ENCODE measurements at regions not wholly inside any gene's neighbourhood (a gene's known extent, or its start where the extent isn't known, plus 50 kb on each side); places are given as distances from the start of the nearest gene placed in this dataset.

DNA sequence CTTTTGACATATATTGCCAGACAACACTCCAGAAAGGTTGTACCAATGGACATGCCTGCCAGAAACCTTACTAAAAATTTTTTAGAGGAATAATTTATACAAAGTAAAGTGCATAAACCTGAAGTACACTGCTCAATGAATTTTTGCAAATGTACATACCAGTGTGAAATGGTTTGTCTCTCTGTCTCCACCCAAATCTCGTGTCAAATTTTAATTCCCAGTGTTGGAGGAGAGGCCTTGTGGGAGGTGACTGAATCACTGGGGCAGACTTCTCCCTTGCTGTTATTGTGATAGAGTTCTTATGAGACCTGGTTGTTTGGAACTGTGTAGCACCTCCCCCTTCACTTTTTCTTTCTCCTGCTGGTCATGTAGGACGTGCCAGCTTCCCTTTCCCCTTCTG lies 168.8 kb downstream of the RWDD3 start:
- H3K23me2 ChIP-seq (ENCODE audit: low read depth, low read length), result peaks cover 2% of the 10 kb centered on the region; the same call in 1 of the 2 replicates
- WGBS, 2 experiments (ENCODE audit: extremely low coverage in 1 of 2, insufficient coverage in 1 of 2, insufficient read length in 1 of 2, insufficient replicate concordance in 2 of 2, low coverage in 1 of 2, low lambda C conversion rate in 2 of 2, missing lambda C conversion rate in 1 of 2), result 83% methylated on average over 2 of the region's 2 CpGs; no CpG with 5 or more reads in 1 of the 2 experiments
- POLR2A ChIA-PET (ENCODE audit: partially characterized antibody), result no interaction called here
- no peak for TF ChIP-seq ZNF274 (IDR thresholded peaks at IDR 0.05; ENCODE audit: borderline replicate concordance, extremely low read depth, low read length)
- TF ChIP-seq RAD21 (IDR thresholded peaks at IDR 0.05 in 1 of 2, conservative IDR thresholded peaks at IDR 0.05 in 1 of 2; ENCODE audit: low read depth in 2 of 2, low read length in 2 of 2), result no peak
- no peak for TF ChIP-seq TEAD4 (IDR thresholded peaks at IDR 0.05; ENCODE audit: low read depth, low read length)
- TF ChIP-seq, protein P1, sequence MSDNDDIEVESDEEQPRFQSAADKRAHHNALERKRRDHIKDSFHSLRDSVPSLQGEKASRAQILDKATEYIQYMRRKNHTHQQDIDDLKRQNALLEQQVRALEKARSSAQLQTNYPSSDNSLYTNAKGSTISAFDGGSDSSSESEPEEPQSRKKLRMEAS (IDR thresholded peaks at IDR 0.05), result no peak
- no peak for TF ChIP-seq GTF2F1 (IDR thresholded peaks at IDR 0.05; ENCODE audit: borderline replicate concordance, low read depth, low read length)
- no peak for TF ChIP-seq SIX5 (IDR thresholded peaks at IDR 0.05; ENCODE audit: low read depth, low read length)
- no peak for TF ChIP-seq CTCF (IDR thresholded peaks at IDR 0.05; ENCODE audit: control extremely low read depth in 1 of 3, insufficient read depth in 1 of 3, low read depth in 1 of 3, low read length in 3 of 3)
- TF ChIP-seq RFX5 (IDR thresholded peaks at IDR 0.05; ENCODE audit: borderline replicate concordance, low read depth, low read length), result no peak
- TF ChIP-seq RXRA (IDR thresholded peaks at IDR 0.05; ENCODE audit: insufficient read depth, low read depth, low read length), result no peak
- TF ChIP-seq, protein P2, sequence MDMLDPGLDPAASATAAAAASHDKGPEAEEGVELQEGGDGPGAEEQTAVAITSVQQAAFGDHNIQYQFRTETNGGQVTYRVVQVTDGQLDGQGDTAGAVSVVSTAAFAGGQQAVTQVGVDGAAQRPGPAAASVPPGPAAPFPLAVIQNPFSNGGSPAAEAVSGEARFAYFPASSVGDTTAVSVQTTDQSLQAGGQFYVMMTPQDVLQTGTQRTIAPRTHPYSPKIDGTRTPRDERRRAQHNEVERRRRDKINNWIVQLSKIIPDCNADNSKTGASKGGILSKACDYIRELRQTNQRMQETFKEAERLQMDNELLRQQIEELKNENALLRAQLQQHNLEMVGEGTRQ (IDR thresholded peaks at IDR 0.05; ENCODE audit: low read length), result no peak

More for the DNA sequence above, 168.8 kb downstream of the RWDD3 start:
- H3K27me3 ChIP-seq (replicated peaks in 1 of 4; ENCODE audit: control insufficient read depth in 3 of 4, extremely low read depth in 1 of 4, insufficient read depth in 3 of 4, low read length in 3 of 4), result no peaks in the 10 kb centered on the region
- H2AFZ ChIP-seq (ENCODE audit: low read length), result no peak overlapping the region
- H4K8ac ChIP-seq (ENCODE audit: extremely low read depth, insufficient read depth, low read length), result no peak overlapping the region
- no peak overlapping the region for H3K56ac ChIP-seq (replicated peaks; ENCODE audit: insufficient read length, low read depth, low read length)
- no peak overlapping the region for H3K18ac ChIP-seq (ENCODE audit: extremely low read depth, low read length)
- H3K23ac ChIP-seq (ENCODE audit: insufficient read length), result no peak overlapping the region
- H2BK20ac ChIP-seq (ENCODE audit: low read length), result no peak overlapping the region
- DNase-seq (ENCODE audit: low read depth in 1 of 2, low spot score in 2 of 2) (no peak), FAIRE-seq (no peak)
- no peak overlapping the region for H4K91ac ChIP-seq (replicated peaks; ENCODE audit: insufficient read length, low read length)
- no peak overlapping the region for H3K9ac ChIP-seq (replicated peaks in 1 of 4; ENCODE audit: extremely low read depth in 1 of 4, low read depth in 3 of 4, low read length in 3 of 4)
- peaks cover 13 to 17% of the 10 kb centered on the region in 2 experiments for H3K9me3 ChIP-seq (ENCODE audit: insufficient read depth in 2 of 2, low read depth in 1 of 2, low read length in 1 of 2)
- H3K14ac ChIP-seq (ENCODE audit: insufficient read length), result no peak overlapping the region
- H2AK5ac ChIP-seq (ENCODE audit: low read depth, low read length), result no peak overlapping the region
- H3K4me1 ChIP-seq (replicated peaks in 1 of 4; ENCODE audit: control insufficient read depth in 3 of 4, insufficient read depth in 4 of 4, low read length in 3 of 4), result peaks cover 5 to 16% (median 14%) of the 10 kb centered on the region in 4 experiments; a peak in 6 of 7 replicates
- H4K20me1 ChIP-seq (replicated peaks in 1 of 2; ENCODE audit: control insufficient read depth in 1 of 2, insufficient read depth in 2 of 2, low read length in 2 of 2), result no peaks in the 10 kb centered on the region
- no peak overlapping the region for H2BK5ac ChIP-seq (ENCODE audit: low read depth, low read length)
- no peak overlapping the region for H2BK120ac ChIP-seq (replicated peaks; ENCODE audit: low read depth, low read length)
- no peak overlapping the region for H3K4me3 ChIP-seq (ENCODE audit: extremely low read depth in 1 of 4, insufficient read depth in 2 of 4, low read depth in 3 of 4, low read length in 4 of 4)
- no peaks in the 10 kb centered on the region for H3K79me1 ChIP-seq (ENCODE audit: low read depth, low read length)
- H2BK15ac ChIP-seq (ENCODE audit: low read length), result no peak overlapping the region
- peaks cover 0 to 9% (median 0%) of the 10 kb centered on the region in 4 experiments; a peak in 1 of 8 replicates for H3K36me3 ChIP-seq (ENCODE audit: control insufficient read depth in 2 of 4, insufficient read depth in 4 of 4, low read length in 3 of 4)
- H3K27ac ChIP-seq (ENCODE audit: low read depth, low read length), result no peak overlapping the region
- H3K4me2 ChIP-seq (ENCODE audit: insufficient read depth in 1 of 2, low read depth in 2 of 2, low read length in 2 of 2), result no peak overlapping the region
- no peak overlapping the region for H2BK12ac ChIP-seq (ENCODE audit: low read depth, low read length)
- CTCF ChIA-PET (ENCODE audit: partially characterized antibody), result no interaction called here
- H3K79me2 ChIP-seq (ENCODE audit: control insufficient read depth in 1 of 2, insufficient read depth in 2 of 2, low read length in 2 of 2), result no peaks in the 10 kb centered on the region
- no peak overlapping the region for H4K5ac ChIP-seq (ENCODE audit: insufficient read length, low read depth, low read length)
- H3K4ac ChIP-seq (replicated peaks; ENCODE audit: insufficient read length, low read depth, low read length), result no peak overlapping the region

Data from H1 (cell line).